OCI-LY3 (cell line): ENCODE measurements at regions not wholly inside any gene's neighbourhood (a gene's known extent, or its start where the extent isn't known, plus 50 kb on each side); places are given as distances from the start of the nearest gene placed in this dataset.
"Not testable (repeated sequence)": the region's sequence is repeated elsewhere in the genome, so short reads cannot be mapped to it uniquely, and the experiment has no call there.

Source experiments
- H2AFZ ChIP-seq: fragments of 200-600, 300-600 bp; shearing (Covaris generic); 2 replicates; pipeline ENCODE4 v1.6.0; 2014; ENCODE audit warnings: antibody characterized with exemption, low read depth, low read length
- H3K27ac ChIP-seq: fragments of 200-600, 300-600 bp; sonication (generic); 2 replicates; pipeline ENCODE4 v1.5.1; 2014; ENCODE audit warnings: mild to moderate bottlenecking, low read length, moderate library complexity, mixed read lengths
- H3K27me3 ChIP-seq: fragments of 200-600, 300-600 bp; sonication (generic); 2 replicates; pipeline ENCODE4 v1.6.1; 2014; ENCODE audit warnings: low read depth, low read length, mixed read lengths
- H3K36me3 ChIP-seq: fragments of 200-600, 300-600 bp; sonication (generic); replicated peaks from 2 replicates; pipeline ENCODE3; 2014; ENCODE audit warnings: low read depth, low read length, mixed read lengths
- H3K4me1 ChIP-seq: fragments of 300-600, 200-600 bp; sonication (generic); 2 replicates; pipeline ENCODE4 v1.6.1; 2014; ENCODE audit warnings: low read length, mixed read lengths
- H3K4me2 ChIP-seq: fragments of 200-600, 300-600 bp; sonication (generic); 2 replicates; pipeline ENCODE4 v1.6.1; 2014; ENCODE audit warnings: low read length, mixed read lengths
- H3K4me3 ChIP-seq: fragments of 300-600, 200-600 bp; sonication (generic); 2 replicates; pipeline ENCODE4 v1.5.1; 2014; ENCODE audit warnings: antibody characterized with exemption, mild to moderate bottlenecking, low read length, moderate library complexity
- H3K79me2 ChIP-seq: fragments of 300-600, 200-600 bp; shearing (Covaris generic); 2 replicates; pipeline ENCODE4 v1.6.1; 2014; ENCODE audit warnings: mild to moderate bottlenecking, low read length, mixed read lengths
- H3K9ac ChIP-seq: fragments of 300-600, 200-600 bp; shearing (Covaris generic); 2 replicates; pipeline ENCODE4 v1.6.0; 2014; ENCODE audit warnings: mild to moderate bottlenecking, low read length, moderate library complexity
- H3K9me3 ChIP-seq: fragments of 200-600, 300-600 bp; shearing (Covaris generic); 2 replicates; pipeline ENCODE4 v1.6.1; 2014; ENCODE audit warnings: low read length, mixed read lengths; ENCODE audit not compliant: insufficient read depth
- H4K20me1 ChIP-seq: fragments of 200-600, 300-600 bp; sonication (generic); 2 replicates; pipeline ENCODE4 v1.6.1; 2016; ENCODE audit warnings: low read length, mixed read lengths; ENCODE audit not compliant: insufficient read depth
- CTCF ChIP-seq: fragments of 200-600, 300-600 bp; sonication (generic); IDR thresholded peaks from 2 replicates; pipeline ENCODE4 v1.5.1; 2014; ENCODE audit warnings: antibody characterized with exemption, low read length, low read depth
- EZH2phosphoT487 ChIP-seq: fragments of 200-600 bp; shearing (Covaris generic); IDR thresholded peaks from 2 replicates; pipeline ENCODE4 v1.6.1; 2018; ENCODE audit warnings: antibody characterized with exemption, mixed run types, low read depth

GRCh38 chr4:44984083-44984482 is 257.7 kb upstream of the GNPDA2 start:
- Histone ChIP-seq H4K20me1 (no peaks in the 10 kb centered on the region), H3K27me3 (no peaks in the 10 kb centered on the region), H3K9ac (no peak overlapping the region), H3K79me2 (no peaks in the 10 kb centered on the region), H2AFZ (no peak overlapping the region), H3K27ac (no peak overlapping the region), H3K9me3 (no peaks in the 10 kb centered on the region), H3K4me2 (no peak overlapping the region), H3K4me1 (no peaks in the 10 kb centered on the region), H3K4me3 (no peak overlapping the region), H3K36me3 (no peaks in the 10 kb centered on the region)
- TF ChIP-seq CTCF (no peak), EZH2phosphoT487 (no peak)

GRCh38 chr4:44983083-44983482 is 256.7 kb upstream of the GNPDA2 start:
- H2AFZ ChIP-seq, result no peak overlapping the region
- no peaks in the 10 kb centered on the region for H3K27me3 ChIP-seq
- H3K4me2 ChIP-seq, result no peak overlapping the region
- H4K20me1 ChIP-seq, result no peaks in the 10 kb centered on the region
- no peaks in the 10 kb centered on the region for H3K9me3 ChIP-seq
- no peak overlapping the region for H3K9ac ChIP-seq
- H3K36me3 ChIP-seq, result no peaks in the 10 kb centered on the region
- H3K79me2 ChIP-seq, result no peaks in the 10 kb centered on the region
- no peak overlapping the region for H3K4me3 ChIP-seq
- no peak overlapping the region for H3K27ac ChIP-seq
- no peaks in the 10 kb centered on the region for H3K4me1 ChIP-seq
- no peak for TF ChIP-seq CTCF
- no peak for TF ChIP-seq EZH2phosphoT487

GRCh38 chr4:44978020-44978419 is 251.7 kb upstream of the GNPDA2 start:
- no peaks in the 10 kb centered on the region for H3K9me3 ChIP-seq
- no peak overlapping the region for H3K4me2 ChIP-seq
- H3K9ac ChIP-seq, result no peak overlapping the region
- no peak for TF ChIP-seq CTCF
- no peak for TF ChIP-seq EZH2phosphoT487
- no peaks in the 10 kb centered on the region for H4K20me1 ChIP-seq
- H3K27me3 ChIP-seq, result no peaks in the 10 kb centered on the region
- no peak overlapping the region for H2AFZ ChIP-seq
- H3K4me1 ChIP-seq, result no peaks in the 10 kb centered on the region
- H3K36me3 ChIP-seq, result no peaks in the 10 kb centered on the region
- no peaks in the 10 kb centered on the region for H3K79me2 ChIP-seq
- no peak overlapping the region for H3K27ac ChIP-seq
- H3K4me3 ChIP-seq, result no peak overlapping the region

GRCh38 chr4:44965435-44966095 is 239.2 kb upstream of the GNPDA2 start:
- Histone ChIP-seq H3K79me2 (no peaks in the 10 kb centered on the region), H3K27me3 (no peaks in the 10 kb centered on the region), H4K20me1 (no peaks in the 10 kb centered on the region), H3K36me3 (no peaks in the 10 kb centered on the region), H3K9ac (no peak overlapping the region), H3K4me1 (no peaks in the 10 kb centered on the region), H3K4me3 (no peak overlapping the region), H2AFZ (no peak overlapping the region), H3K9me3 (peaks cover 3% of the 10 kb centered on the region; the same call in 1 of the 2 replicates), H3K4me2 (no peak overlapping the region), H3K27ac (no peak overlapping the region)
- TF ChIP-seq CTCF, result no peak
- TF ChIP-seq EZH2phosphoT487, result no peak

- not testable (repeated sequence) for H3K79me2 ChIP-seq, H3K9me3 ChIP-seq, H2AFZ ChIP-seq, H4K20me1 ChIP-seq, H3K4me2 ChIP-seq, H3K4me1 ChIP-seq, H3K9ac ChIP-seq, H3K4me3 ChIP-seq, H3K36me3 ChIP-seq, H3K27me3 ChIP-seq, H3K27ac ChIP-seq
Measured at GRCh38 chr4:44964086-44964485, 237.7 kb upstream of the GNPDA2 start.
